NOMO-1 (cell line): ENCODE measurements at regions not wholly inside any gene's neighbourhood (a gene's known extent, or its start where the extent isn't known, plus 50 kb on each side); places are given as distances from the start of the nearest gene placed in this dataset.
A peak's percentile ranks its signal among the peaks of the same experiment; 100 is the strongest.

Experiments
- DNase-seq, 2 experiments: peaks; one replicate each; lab custom pipeline; 2025; ENCODE audit not compliant: unreplicated experiment in 2 of 2; lab: John Stamatoyannopoulos, UW

DNA sequence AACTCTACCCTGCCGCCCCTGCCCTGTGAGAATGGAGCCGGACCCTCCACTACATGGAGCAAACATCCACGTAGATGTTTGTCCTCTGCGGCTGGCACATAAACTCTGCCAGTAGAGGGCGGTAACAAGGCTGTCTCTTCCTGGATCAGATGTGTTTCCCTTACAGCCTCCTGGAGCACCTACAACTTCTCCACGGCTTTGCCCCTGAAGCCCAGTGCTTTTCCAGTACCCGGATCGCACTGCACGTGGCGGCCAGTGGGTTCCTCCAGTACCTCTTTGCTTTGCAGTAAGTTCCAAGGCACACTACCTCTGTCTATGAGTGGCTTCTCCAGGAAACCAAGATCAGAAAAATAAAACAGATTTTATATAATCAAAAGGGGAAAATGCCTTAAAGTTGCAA lies 651.3 kb downstream of the DCDC2C start:
- DNase-seq: peak in 1 of 2 experiments; percentile 28

DNA sequence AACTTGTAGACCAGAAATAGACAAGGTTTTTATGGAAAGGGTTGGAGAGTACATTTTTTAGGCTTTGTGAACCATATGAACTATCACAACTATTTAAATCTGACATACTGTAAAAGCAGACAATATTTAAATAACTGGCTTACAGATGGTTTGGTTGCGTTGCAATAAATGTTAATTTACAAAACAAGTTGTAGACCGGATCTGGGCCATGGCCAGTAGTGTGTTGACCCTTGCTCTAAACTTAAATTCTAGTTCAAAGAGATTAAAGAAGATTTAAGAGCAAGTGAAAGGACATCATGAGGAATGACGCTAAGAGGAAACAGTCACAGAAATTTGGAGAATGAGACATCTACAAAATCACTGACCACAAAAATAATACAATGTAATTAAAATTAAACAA lies 652.7 kb downstream of the DCDC2C start:
- no peak for DNase-seq

DNA sequence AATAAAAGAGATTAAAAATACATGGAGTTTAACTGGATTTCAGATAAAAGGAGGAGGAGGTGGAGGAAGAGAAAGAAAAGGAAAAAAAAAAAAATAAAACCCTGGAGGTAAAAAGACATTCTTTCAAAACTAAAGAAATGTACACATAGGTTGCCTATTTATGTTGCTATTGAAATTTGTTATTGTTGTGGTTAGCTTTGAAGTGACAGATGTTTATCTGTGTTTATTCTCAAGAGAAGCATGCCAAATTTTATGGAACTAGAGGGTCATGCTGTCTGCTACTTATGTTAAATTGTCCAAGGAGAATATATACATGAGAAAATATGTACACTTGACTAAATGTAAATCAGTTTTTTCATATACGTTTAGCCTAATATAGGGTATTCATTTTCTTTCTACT lies 653.2 kb downstream of the DCDC2C start:
- no peak for DNase-seq

- DNase-seq: no peak
Measured at GRCh38 chr2:4357121-4357520, 653.7 kb downstream of the DCDC2C start.

DNA sequence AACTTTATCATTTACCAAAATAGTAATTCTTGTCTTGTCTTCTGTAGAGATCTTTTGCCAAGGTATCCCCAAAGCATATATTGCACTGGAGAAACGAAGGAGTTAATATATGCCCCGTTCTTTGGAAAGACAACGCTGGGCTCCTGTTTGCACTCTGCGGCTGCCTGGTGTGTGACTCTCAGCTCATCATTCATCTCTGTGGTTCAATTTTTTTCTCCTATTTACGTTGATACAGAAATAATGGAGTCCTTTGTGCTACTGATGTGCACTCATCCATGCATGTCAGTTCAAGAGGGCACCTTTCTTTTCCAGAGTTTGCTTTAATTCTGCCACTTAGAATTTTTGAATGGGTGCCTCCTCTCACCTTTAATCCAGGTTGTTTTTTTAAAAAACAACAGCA lies 655.5 kb downstream of the DCDC2C start:
- no peak for DNase-seq

- no peak for DNase-seq
Measured at GRCh38 chr2:4368907-4369306, 665.5 kb downstream of the DCDC2C start.

- DNase-seq: no peak
Measured at GRCh38 chr2:4369826-4370419, 666.5 kb downstream of the DCDC2C start.

DNA sequence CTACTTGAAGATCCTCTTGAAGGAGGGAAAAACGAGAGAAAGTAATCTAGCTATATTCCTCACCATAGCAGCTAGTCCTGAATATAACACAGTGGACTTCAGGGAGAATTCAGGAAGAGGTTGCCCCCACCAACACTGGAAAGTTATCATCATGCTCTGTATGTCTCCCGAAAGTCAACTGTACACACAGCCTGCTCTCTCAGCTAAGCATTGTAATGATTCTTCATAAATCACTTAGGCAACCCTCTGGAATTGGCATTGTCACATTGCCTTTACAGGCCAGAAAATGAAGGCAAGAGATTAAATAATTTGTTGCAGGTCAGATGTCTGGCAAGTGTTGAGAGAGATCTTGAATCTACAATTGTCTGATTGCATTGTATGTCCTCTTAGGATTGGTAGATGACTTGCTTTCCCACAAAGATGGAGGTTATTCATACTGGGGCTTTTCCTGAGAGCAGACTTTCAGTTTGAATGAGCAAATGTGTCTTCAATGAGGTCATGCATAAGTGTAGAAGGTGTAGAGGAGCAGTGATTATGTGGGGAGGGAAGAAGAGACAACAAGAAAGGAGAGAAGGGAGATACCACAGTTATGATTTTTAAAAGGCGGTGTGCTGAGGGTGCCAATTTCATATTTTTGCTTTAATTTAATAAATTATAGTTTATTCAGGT lies 667.2 kb downstream of the DCDC2C start:
- DNase-seq: no peak

- no peak for DNase-seq
Measured at GRCh38 chr2:4381049-4381448, 677.7 kb downstream of the DCDC2C start.

DNA sequence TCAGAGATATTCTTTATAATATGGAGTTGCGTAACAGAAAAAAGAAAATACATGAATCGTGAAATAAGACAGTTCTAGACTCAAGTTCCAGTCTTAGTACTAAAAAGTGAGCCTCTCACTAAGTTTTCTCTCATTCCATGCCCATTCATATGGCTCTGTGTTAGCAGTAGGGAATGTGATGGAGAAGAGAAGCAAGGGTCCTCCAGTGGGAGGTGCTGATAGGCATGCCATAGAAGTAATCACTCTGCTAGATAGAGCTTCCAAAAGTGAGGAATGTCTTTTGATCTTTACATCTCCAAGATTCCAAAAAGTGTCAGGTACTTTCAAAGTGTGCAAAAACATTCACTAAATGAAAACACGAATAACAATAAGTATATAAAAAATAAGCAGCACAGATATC lies 678.4 kb downstream of the DCDC2C start:
- DNase-seq: no peak

DNA sequence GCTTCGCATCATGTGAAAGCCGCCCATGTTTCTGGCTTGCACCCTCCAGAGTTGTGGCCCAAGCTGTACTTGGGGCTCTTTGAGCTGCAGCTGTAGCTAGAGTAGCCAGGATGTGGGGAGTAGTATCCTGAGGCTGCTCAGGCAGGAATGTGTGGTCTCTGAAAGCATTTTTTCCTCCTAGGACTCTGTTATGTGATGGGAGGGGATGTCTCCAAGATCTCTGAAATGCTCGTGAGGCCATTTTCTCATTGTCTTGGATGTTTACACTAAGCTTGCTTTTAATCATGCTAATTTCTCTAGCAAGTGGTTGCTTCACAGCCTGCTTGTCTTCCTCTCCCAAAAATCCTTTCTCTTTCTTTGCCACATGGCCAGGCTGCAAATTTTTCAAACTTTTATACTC lies 687.6 kb downstream of the DCDC2C start:
- no peak for DNase-seq

- DNase-seq: no peak
Measured at GRCh38 chr2:4404363-4404762, 701.0 kb downstream of the DCDC2C start.

- no peak for DNase-seq
Measured at GRCh38 chr2:4408321-4408720, 704.9 kb downstream of the DCDC2C start.

DNA sequence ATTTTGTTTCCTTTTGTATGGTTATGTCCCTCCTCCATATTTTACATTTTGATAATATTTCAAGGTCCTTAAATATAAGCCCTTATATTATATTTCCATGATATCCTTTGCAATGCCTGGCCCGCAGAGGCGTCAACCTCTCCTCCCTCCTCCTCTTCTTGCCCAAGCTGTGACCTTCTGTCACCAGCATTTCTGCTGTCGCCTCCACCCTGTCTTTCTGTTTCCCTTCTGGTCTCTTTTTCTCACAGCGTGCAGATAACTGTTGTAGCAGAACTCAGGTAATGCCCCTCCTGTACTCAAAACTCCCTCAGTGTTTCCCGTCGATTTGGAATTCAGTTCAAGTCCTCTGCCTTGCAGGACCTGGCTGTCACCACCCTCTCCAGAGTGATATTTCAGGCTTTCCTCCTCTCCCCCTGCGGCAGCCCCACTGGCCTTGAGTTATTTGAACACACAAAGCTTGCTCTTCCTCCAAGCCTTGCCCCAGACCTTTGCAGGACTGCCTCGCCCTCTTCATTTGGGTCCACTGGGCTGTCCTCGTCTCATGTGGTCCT lies 709.3 kb downstream of the DCDC2C start:
- DNase-seq: no peak

DNA sequence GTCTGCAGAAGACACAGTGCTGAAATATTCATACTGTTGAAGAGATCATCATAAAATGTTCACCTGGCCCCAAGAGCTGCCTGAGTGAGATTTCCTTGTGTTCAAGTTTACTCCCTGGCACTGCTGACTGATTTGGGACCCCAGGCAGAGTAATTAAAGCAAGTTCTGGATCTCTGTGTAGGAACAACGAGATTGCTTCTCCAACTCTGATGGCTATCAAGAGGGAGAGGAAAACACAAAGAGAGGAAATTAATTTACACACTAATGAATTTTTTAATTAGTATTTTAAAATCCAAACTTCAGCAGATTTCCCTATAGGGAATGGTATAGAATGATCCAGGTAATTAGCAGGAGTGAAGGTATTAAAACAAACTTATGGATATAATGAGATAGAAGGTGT lies 711.8 kb downstream of the DCDC2C start:
- no peak for DNase-seq

GRCh38 chr2:4415810-4416413 lies 712.5 kb downstream of the DCDC2C start:
- DNase-seq: no peak

DNA sequence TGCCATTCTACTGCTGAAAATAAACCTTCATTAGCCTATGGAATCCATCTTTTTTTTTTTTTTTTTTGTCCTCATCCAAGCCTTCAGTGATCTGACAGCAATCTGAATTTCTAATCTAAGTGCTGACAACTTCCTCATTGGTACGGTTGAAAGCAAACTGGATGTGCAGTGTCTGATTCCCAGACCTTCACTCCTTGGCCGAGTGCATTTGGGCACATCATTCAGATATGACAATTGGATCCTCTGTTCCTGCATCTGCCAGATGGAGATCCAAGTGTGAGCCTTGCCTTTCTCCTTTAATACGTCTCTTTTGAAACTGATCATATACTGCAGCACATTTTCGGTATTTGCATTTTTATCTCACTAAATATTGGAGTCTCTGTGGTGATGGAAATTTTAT lies 713.1 kb downstream of the DCDC2C start:
- no peak for DNase-seq

DNA sequence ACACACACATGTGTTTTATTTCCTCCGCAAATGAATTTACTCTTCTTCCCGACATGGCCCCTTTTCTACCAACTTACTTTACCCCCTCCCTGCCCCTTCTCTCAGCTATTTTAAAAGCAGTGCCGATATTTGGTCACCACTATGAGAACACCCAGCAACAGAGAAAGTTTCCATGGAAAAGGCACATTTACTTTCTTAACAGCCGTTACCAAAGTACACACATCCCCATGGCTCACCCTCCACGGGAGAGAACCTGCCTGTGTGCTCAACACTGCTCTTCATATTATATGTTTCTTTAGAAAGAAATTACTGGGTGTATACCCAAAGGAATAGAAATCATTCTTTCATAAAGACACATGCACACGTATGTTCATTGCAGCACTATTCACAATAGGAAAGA lies 714.4 kb downstream of the DCDC2C start:
- no peak for DNase-seq

- no peak for DNase-seq
Measured at GRCh38 chr2:4420032-4420431, 716.7 kb downstream of the DCDC2C start.

DNA sequence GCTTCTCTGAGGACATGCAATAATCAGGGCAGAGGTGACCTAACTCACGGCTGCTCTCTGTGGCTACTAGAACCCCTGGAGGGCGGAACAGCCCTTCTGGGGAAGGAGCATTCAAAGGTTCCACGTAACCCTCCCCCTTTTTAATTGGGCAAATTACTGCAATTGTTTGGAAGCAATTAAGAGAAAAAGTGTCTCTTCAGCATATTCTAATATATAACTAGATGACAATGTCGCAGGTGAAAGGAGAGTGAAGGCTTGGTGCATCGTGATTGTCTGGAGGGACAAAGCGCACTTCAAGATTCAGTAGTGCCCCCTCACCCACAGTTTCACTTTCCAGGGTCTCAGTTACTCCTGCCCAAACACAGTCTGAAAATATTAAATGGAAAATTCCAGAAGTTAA lies 720.8 kb downstream of the DCDC2C start:
- no peak for DNase-seq

DNA sequence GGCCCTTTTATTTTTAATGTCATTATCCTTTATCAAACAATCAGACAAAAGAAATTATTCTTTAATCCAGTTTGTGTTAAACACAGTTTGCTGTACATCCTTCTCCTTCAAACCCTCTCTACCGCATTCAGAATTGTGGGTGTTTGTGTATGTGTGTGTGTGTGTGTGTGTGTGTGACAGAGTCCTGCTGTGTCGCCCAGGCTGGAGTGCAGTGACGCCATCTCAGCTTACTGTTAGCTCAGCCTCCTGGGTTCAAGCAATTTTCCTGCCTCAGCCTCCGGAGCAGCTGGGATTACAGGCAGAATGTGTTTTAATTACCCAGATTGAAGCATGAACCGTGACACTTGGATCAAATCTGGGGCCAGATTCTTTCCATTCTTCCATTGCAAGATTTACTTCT lies 723.7 kb downstream of the DCDC2C start:
- no peak for DNase-seq

GRCh38 chr2:4445821-4446220 lies 742.4 kb downstream of the DCDC2C start:
- DNase-seq: no peak
